HG03159 (cell line): ENCODE measurements at regions not wholly inside any gene's neighbourhood (a gene's known extent, or its start where the extent isn't known, plus 50 kb on each side); places are given as distances from the start of the nearest gene placed in this dataset.

Experiments
- ATAC-seq: cut with Tn5 transposase; IDR thresholded peaks from one replicate; pipeline ENCODE4 v1.9.1; 2021; ENCODE audit warnings: mild to moderate bottlenecking, moderate library complexity; ENCODE audit not compliant: unreplicated experiment

- no peak for ATAC-seq
Observed at GRCh38 chr13:83355041-83355440, 527.2 kb downstream of the SLITRK1 start.

- no peak for ATAC-seq
Observed at GRCh38 chr13:83352391-83352790, 529.9 kb downstream of the SLITRK1 start.

GRCh38 chr13:83350569-83350968 is 531.7 kb downstream of the SLITRK1 start:
- ATAC-seq: no peak

GRCh38 chr13:83344518-83344917 is 537.8 kb downstream of the SLITRK1 start:
- no peak for ATAC-seq

- ATAC-seq: no peak
Observed at GRCh38 chr13:83340170-83340569, 542.1 kb downstream of the SLITRK1 start.

GRCh38 chr13:83333614-83334388 is 548.5 kb downstream of the SLITRK1 start:
- ATAC-seq: no peak

GRCh38 chr13:83332751-83333150 is 549.5 kb downstream of the SLITRK1 start:
- no peak for ATAC-seq

GRCh38 chr13:83327091-83327490 is 555.2 kb downstream of the SLITRK1 start:
- ATAC-seq: no peak

GRCh38 chr13:83325125-83325853 is 557.0 kb downstream of the SLITRK1 start:
- ATAC-seq: no peak

GRCh38 chr13:83311886-83312577 is 570.2 kb downstream of the SLITRK1 start:
- ATAC-seq: no peak

GRCh38 chr13:83298617-83299016 is 583.7 kb downstream of the SLITRK1 start:
- no peak for ATAC-seq

- no peak for ATAC-seq
Observed at GRCh38 chr13:83297586-83298290, 584.5 kb downstream of the SLITRK1 start.

- ATAC-seq: no peak
Observed at GRCh38 chr13:83295686-83296085, 586.6 kb downstream of the SLITRK1 start.

- no peak for ATAC-seq
Observed at GRCh38 chr13:83286737-83287136, 595.5 kb downstream of the SLITRK1 start.

- ATAC-seq: no peak
Observed at GRCh38 chr13:83281654-83282053, 600.6 kb downstream of the SLITRK1 start.

GRCh38 chr13:83274679-83275078 is 607.6 kb downstream of the SLITRK1 start:
- no peak for ATAC-seq

GRCh38 chr13:83272652-83273240 is 609.5 kb downstream of the SLITRK1 start:
- no peak for ATAC-seq

- no peak for ATAC-seq
Observed at GRCh38 chr13:83272076-83272475, 610.2 kb downstream of the SLITRK1 start.

GRCh38 chr13:83265279-83265678 is 617.0 kb downstream of the SLITRK1 start:
- no peak for ATAC-seq

GRCh38 chr13:83248751-83249150 is 633.5 kb downstream of the SLITRK1 start:
- no peak for ATAC-seq

GRCh38 chr13:83232626-83233025 is 649.6 kb downstream of the SLITRK1 start:
- ATAC-seq: no peak
